PC-3 (cell line): ENCODE measurements at regions not wholly inside any gene's neighbourhood (a gene's known extent, or its start where the extent isn't known, plus 50 kb on each side); places are given as distances from the start of the nearest gene placed in this dataset.

Source experiments
- ATAC-seq: fragments of 200-7000 bp; cut with Tn5 transposase; 2 replicates; pipeline ENCODE4 v1.9.1; 2020; ENCODE audit warnings: mild to moderate bottlenecking, moderate library complexity
- BruUV-seq: library from RNA; stranded (reverse); fragments of 400-500 nt; replicated peaks from 2 replicates; lab custom pipeline; 2021; lab: Mats Ljungman, UMichigan
- CTCF ChIA-PET: fragments of 300-600 bp; sonication (Branson Sonifier 250); formaldehyde crosslinking; loops from one replicate; lab custom pipeline; 2022; ENCODE audit warnings: antibody characterized with exemption; lab: Charles Lee
- POLR2A ChIA-PET: fragments of 300-600 bp; sonication (Branson Sonifier 250); formaldehyde crosslinking; loops from one replicate; lab custom pipeline; 2022; ENCODE audit warnings: antibody characterized with exemption; ENCODE audit not compliant: unreplicated experiment; lab: Charles Lee
- DNase-seq: peaks from one replicate; pipeline ENCODE4 v3.0.0-alpha.2; 2015
- H2AFZ ChIP-seq: fragments of 300-600 bp; sonication (generic); 2 replicates; pipeline ENCODE4 v1.6.0; 2016; ENCODE audit warnings: antibody characterized with exemption, low read length
- H3F3A ChIP-seq: fragments of 300-600 bp; sonication (generic); one replicate; pipeline ENCODE4 v1.6.0; 2017; ENCODE audit warnings: antibody characterized with exemption, low read length, control low read depth, mild to moderate bottlenecking; ENCODE audit not compliant: unreplicated experiment
- H3K27ac ChIP-seq: fragments of 300-600 bp; sonication (generic); 2 replicates; pipeline ENCODE4 v1.5.1; 2016; ENCODE audit warnings: mild to moderate bottlenecking, low read length
- H3K27me3 ChIP-seq: fragments of 300-600 bp; sonication (generic); 2 replicates; pipeline ENCODE4 v1.6.1; 2016; ENCODE audit warnings: low read length, mixed read lengths
- H3K36me3 ChIP-seq: fragments of 300-600 bp; sonication (generic); 2 replicates; pipeline ENCODE4 v1.6.1; 2016; ENCODE audit warnings: low read depth, mixed run types, low read length, mixed read lengths
- H3K4me1 ChIP-seq: fragments of 300-600 bp; sonication (generic); 2 replicates; pipeline ENCODE4 v1.5.1; 2016; ENCODE audit warnings: low read length; ENCODE audit not compliant: insufficient read depth
- H3K4me2 ChIP-seq: fragments of 300-600 bp; sonication (generic); 2 replicates; pipeline ENCODE4 v1.6.0; 2016; ENCODE audit warnings: low read length
- H3K4me3 ChIP-seq: fragments of 300-600 bp; sonication (generic); 2 replicates; pipeline ENCODE4 v1.5.1; 2016; ENCODE audit warnings: mild to moderate bottlenecking, low read length, mixed read lengths
- H3K79me2 ChIP-seq: fragments of 300-600 bp; sonication (generic); 2 replicates; pipeline ENCODE4 v1.6.1; 2017; ENCODE audit warnings: low read length, mixed read lengths
- H3K9ac ChIP-seq: fragments of 300-600 bp; sonication (generic); 2 replicates; pipeline ENCODE4 v1.6.0; 2016; ENCODE audit warnings: mild to moderate bottlenecking, low read length
- H3K9me2 ChIP-seq: fragments of 300-600 bp; sonication (generic); replicated peaks from 2 replicates; pipeline ENCODE4 v1.6.1; 2016; ENCODE audit warnings: mixed run types, low read length, mixed read lengths
- H3K9me3 ChIP-seq: fragments of 300-600 bp; sonication (generic); 2 replicates; pipeline ENCODE4 v1.6.1; 2016; ENCODE audit warnings: low read length, mixed read lengths
- H4K20me1 ChIP-seq: fragments of 300-600 bp; sonication (generic); 2 replicates; pipeline ENCODE4 v1.6.1; 2016; ENCODE audit warnings: low read length, mixed read lengths
- CTCF ChIP-seq: fragments of 300-600 bp; sonication (generic); conservative IDR thresholded peaks from 2 replicates; pipeline ENCODE4 v1.5.1; 2017; ENCODE audit warnings: antibody characterized with exemption, low read depth, mild to moderate bottlenecking, low read length
- EZH2 ChIP-seq: fragments of 300-600 bp; sonication (generic); IDR thresholded peaks from one replicate; pipeline ENCODE4 v1.6.1; 2017; ENCODE audit warnings: antibody characterized with exemption, mild to moderate bottlenecking, low read length; ENCODE audit not compliant: unreplicated experiment
- EZH2phosphoT487 ChIP-seq: fragments of 300-600 bp; sonication (generic); IDR thresholded peaks from 2 replicates; pipeline ENCODE4 v1.6.1; 2018; ENCODE audit warnings: mild to moderate bottlenecking, antibody characterized with exemption, low read length, borderline replicate concordance
- intact Hi-C: fragments of 100-400 bp; cut with micrococcal nuclease; formaldehyde crosslinking; loops from 2 replicates; pipeline ENCODE4 v1.9.0; 2023

DNA sequence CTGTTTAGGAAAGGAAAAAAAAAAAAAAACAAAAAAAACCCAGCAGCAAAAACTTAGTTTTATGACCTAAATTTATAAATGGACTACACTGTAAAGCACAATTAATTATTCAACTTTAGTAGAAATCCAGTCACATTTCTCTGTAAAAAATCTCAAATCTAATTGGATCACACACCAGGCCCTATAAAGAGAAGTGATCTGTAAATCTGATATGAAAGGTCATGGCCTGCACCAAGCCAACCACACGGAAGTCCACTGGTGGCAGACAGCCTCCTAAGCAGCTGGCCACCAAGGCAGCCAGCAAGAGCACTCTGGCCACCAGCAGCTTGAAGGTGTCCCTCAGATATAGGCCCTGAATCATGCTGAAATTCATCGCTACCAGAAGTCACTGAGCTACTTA, 131.6 kb downstream of the HFE start:
- 0 out of 2 replicates have a peak overlapping the region, but pooled peaks have one; percentile 94 for H3K4me2 ChIP-seq
- H3K9me3 ChIP-seq: no peaks in the 10 kb centered on the region
- no peak overlapping the region for H3K27ac ChIP-seq
- H3K79me2 ChIP-seq: no peaks in the 10 kb centered on the region
- no peak overlapping the region for H3K4me3 ChIP-seq
- H3K4me1 ChIP-seq: peaks cover 19% of the 10 kb centered on the region
- no peaks in the 10 kb centered on the region for H3K27me3 ChIP-seq
- H3K9me2 ChIP-seq: no peaks in the 10 kb centered on the region
- H2AFZ ChIP-seq: no peak overlapping the region
- intact Hi-C loops: loop anchor here (5.0 kb wide), 5 partner anchors 162 to 1603 kb away; partner anchors contain the start of gene HMGN4
- ChIA-PET POLR2A (interaction anchor here (0.6 kb wide), 1 partner anchor 926 kb away, joined by 5 read pairs; no protein-coding TSS in a partner anchor), CTCF (no interaction called here)
- no TSS peak for BruUV-seq
- H4K20me1 ChIP-seq: 0 out of 2 replicates have a peak, but pooled peaks cover 5% of the 10 kb centered on the region
- ATAC-seq (no peak), DNase-seq (no peak)
- peaks cover 22% of the 10 kb centered on the region for H3F3A ChIP-seq
- no peak overlapping the region for H3K9ac ChIP-seq
- no peak for TF ChIP-seq EZH2
- TF ChIP-seq CTCF: no peak
- no peak for TF ChIP-seq EZH2phosphoT487
- no peaks in the 10 kb centered on the region for H3K36me3 ChIP-seq

- no peak overlapping the region for H3K27ac ChIP-seq
- H3K4me3 ChIP-seq: no peak overlapping the region
- TF ChIP-seq EZH2 (no peak), EZH2phosphoT487 (no peak), CTCF (no peak)
- H4K20me1 ChIP-seq: 0 out of 2 replicates have a peak, but pooled peaks cover 5% of the 10 kb centered on the region
- no peak overlapping the region for H3K4me2 ChIP-seq
- H3K9me2 ChIP-seq: no peaks in the 10 kb centered on the region
- peaks cover 12% of the 10 kb centered on the region for H3K79me2 ChIP-seq
- intact Hi-C loops: loop anchor here (5.0 kb wide), 1 partner anchor 912 kb away; a partner anchor contains a TSS
- no peak for DNase-seq
- POLR2A ChIA-PET: interaction anchor here (0.6 kb wide), 1 partner anchor 120 kb away, joined by 3 read pairs; no protein-coding TSS in a partner anchor
- H3K27me3 ChIP-seq: no peaks in the 10 kb centered on the region
- BruUV-seq: no TSS peak
- no peak overlapping the region for H2AFZ ChIP-seq
- H3K36me3 ChIP-seq: no peaks in the 10 kb centered on the region
- peaks cover 22% of the 10 kb centered on the region for H3K4me1 ChIP-seq
- CTCF ChIA-PET: no interaction called here
- H3F3A ChIP-seq: peaks cover 20% of the 10 kb centered on the region
- no peak overlapping the region for H3K9ac ChIP-seq
- no peak for ATAC-seq
- no peaks in the 10 kb centered on the region for H3K9me3 ChIP-seq
Observed at GRCh38 chr6:26220145-26220970, 133.1 kb downstream of the HFE start.
